GM23338 (cell line): ENCODE measurements at regions not wholly inside any gene's neighbourhood (a gene's known extent, or its start where the extent isn't known, plus 50 kb on each side); places are given as distances from the start of the nearest gene placed in this dataset.

Experiments used
- CREB1 ChIP-seq: fragments of 250-450 bp; sonication (Bioruptor Pico); IDR thresholded peaks from 2 replicates; pipeline ENCODE4 v1.5.0; 2020; ENCODE audit warnings: low read depth, mild to moderate bottlenecking, moderate library complexity
- EZH2 ChIP-seq: fragments of 200-600 bp; sonication (generic); IDR thresholded peaks from one replicate; pipeline ENCODE4 v1.8.0; 2017; ENCODE audit warnings: antibody characterized with exemption, mild to moderate bottlenecking, low read depth; ENCODE audit not compliant: unreplicated experiment
- EZH2phosphoT487 ChIP-seq: fragments of 200-600 bp; sonication (generic); IDR thresholded peaks from one replicate; pipeline ENCODE4 v1.8.1; 2018; ENCODE audit warnings: antibody characterized with exemption; ENCODE audit not compliant: unreplicated experiment
- JUNB ChIP-seq: IDR thresholded peaks from one replicate; pipeline ENCODE4 v1.6.1; 2016; ENCODE audit warnings: antibody characterized with exemption; ENCODE audit not compliant: unreplicated experiment
- NANOG ChIP-seq: IDR thresholded peaks from 2 replicates; pipeline ENCODE4 v1.6.1; 2016; ENCODE audit warnings: antibody characterized with exemption, borderline replicate concordance
- POLR2AphosphoS5 ChIP-seq: IDR thresholded peaks from 2 replicates; pipeline ENCODE4 v1.6.1; 2016; ENCODE audit warnings: antibody characterized with exemption, low read depth
- REST ChIP-seq: IDR thresholded peaks from one replicate; pipeline ENCODE4 v1.6.1; 2018; ENCODE audit warnings: antibody characterized with exemption; ENCODE audit not compliant: unreplicated experiment
- ZNF114 ChIP-seq: fragments of 250-450 bp; sonication (Bioruptor Pico); IDR thresholded peaks from 2 replicates; pipeline ENCODE4 v1.5.0; 2020; ENCODE audit warnings: mild to moderate bottlenecking, moderate library complexity
- ZNF331 ChIP-seq: fragments of 250-450 bp; sonication (Bioruptor Pico); IDR thresholded peaks from 2 replicates; pipeline ENCODE4 v1.5.0; 2020; ENCODE audit warnings: low read depth, mild to moderate bottlenecking, moderate library complexity
- ZNF462 ChIP-seq: fragments of 250-450 bp; sonication (Bioruptor Pico); IDR thresholded peaks from 2 replicates; pipeline ENCODE4 v1.5.0; 2020; ENCODE audit warnings: mild to moderate bottlenecking, moderate library complexity

- TF ChIP-seq ZNF462 (no peak), POLR2AphosphoS5 (no peak), EZH2 (no peak), ZNF114 (no peak), NANOG (no peak), JUNB (no peak), ZNF331 (CRISPR knock-in tag) (no peak), EZH2phosphoT487 (no peak), REST (no peak), CREB1 (CRISPR knock-in tag) (no peak)
Measured at GRCh38 chr4:177596035-177596434, 153.8 kb upstream of the AGA start (continued).
